ENCODE measurements at regions not wholly inside any gene's neighbourhood (a gene's known extent, or its start where the extent isn't known, plus 50 kb on each side); places are given as distances from the start of the nearest gene placed in this dataset.

DNA sequence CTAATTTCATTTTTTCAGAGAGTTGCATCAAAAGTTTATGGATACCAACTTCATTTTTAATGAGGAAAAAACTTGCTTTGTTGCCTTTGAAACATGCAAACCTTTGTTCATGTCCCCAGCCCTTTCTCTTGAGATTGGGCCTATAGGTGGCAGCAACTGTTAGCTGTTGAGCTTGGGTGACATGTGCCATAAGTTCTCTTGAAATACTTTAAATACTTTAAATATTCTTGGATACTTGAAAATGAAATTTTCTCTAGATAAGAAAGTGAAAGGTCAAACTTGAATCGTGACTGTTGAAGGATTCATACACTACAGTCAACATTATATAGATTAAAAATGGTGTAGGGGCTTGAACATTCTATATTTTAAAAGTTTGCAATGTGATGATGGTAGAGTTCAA is 294.9 kb downstream of the NDFIP2 start:
- TF ChIP-seq, protein P1, sequence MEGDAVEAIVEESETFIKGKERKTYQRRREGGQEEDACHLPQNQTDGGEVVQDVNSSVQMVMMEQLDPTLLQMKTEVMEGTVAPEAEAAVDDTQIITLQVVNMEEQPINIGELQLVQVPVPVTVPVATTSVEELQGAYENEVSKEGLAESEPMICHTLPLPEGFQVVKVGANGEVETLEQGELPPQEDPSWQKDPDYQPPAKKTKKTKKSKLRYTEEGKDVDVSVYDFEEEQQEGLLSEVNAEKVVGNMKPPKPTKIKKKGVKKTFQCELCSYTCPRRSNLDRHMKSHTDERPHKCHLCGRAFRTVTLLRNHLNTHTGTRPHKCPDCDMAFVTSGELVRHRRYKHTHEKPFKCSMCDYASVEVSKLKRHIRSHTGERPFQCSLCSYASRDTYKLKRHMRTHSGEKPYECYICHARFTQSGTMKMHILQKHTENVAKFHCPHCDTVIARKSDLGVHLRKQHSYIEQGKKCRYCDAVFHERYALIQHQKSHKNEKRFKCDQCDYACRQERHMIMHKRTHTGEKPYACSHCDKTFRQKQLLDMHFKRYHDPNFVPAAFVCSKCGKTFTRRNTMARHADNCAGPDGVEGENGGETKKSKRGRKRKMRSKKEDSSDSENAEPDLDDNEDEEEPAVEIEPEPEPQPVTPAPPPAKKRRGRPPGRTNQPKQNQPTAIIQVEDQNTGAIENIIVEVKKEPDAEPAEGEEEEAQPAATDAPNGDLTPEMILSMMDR (conservative IDR thresholded peaks at IDR 0.05) = peak; percentile 49
- TF ChIP-seq ZFX (IDR thresholded peaks at IDR 0.05) = no peak
